ENCODE measurements at regions not wholly inside any gene's neighbourhood (a gene's known extent, or its start where the extent isn't known, plus 50 kb on each side); places are given as distances from the start of the nearest gene placed in this dataset.
A peak's percentile ranks its signal among the peaks of the same experiment; 100 is the strongest.

DNA sequence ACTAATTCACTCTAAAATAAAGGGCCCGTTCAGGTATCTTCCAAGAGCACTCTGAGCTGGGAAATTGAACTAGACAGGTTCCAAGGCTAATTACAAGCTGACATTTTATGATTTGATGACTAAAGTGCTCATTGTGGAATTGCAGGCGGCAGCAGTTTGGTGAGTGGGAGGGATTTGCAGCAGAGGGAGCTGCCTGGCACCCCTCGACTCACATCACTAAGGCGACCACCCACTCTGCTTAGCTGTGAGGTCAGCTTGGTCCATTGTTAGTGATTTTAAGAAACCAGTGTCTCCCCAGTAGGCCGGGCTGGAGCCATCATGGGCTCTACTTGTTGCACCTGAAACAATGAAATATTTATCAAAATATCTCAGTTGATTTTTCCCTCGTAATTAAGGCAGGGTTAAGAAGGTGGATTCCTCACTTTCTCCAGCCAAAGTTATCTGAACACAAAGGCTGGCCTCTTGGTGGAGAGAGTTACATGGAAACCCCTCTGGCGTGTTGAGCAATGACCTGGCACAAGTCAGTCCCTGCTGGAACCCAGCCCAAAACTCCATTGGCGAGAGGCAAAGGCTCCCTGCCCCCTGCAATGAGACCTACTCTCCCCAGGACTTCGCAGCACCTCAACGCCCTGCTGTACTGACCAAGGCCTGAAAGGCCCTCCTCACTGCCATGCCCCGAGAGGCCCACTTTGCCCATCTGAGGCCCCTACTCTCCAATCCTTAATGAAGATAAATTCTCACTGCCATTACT is 65.0 kb upstream of the ATP2B2 start:
- no peak for DNase-seq (ENCODE audit: low spot score in 2 of 2)
- H3K36me3 Mint-ChIP-seq (ENCODE audit: insufficient read depth): peaks cover under 1% of the 10 kb centered on the region
- H3K4me3 Mint-ChIP-seq: no peak overlapping the region
- ATAC-seq (replicated peaks; ENCODE audit: extremely low read depth, poor library complexity, severe bottlenecking): no peak
- no peaks in the 10 kb centered on the region for H3K4me1 Mint-ChIP-seq
- peaks cover 42% of the 10 kb centered on the region for H3K27me3 Mint-ChIP-seq
- no peak overlapping the region for H3K27ac Mint-ChIP-seq (ENCODE audit: low read depth)
- no peaks in the 10 kb centered on the region for H3K9me3 Mint-ChIP-seq

GRCh38 chr3:10574101-10574620 is 68.8 kb upstream of the ATP2B2 start:
- no peak overlapping the region for H3K4me3 Mint-ChIP-seq
- ATAC-seq (replicated peaks; ENCODE audit: extremely low read depth, poor library complexity, severe bottlenecking): no peak
- peaks cover 1% of the 10 kb centered on the region for H3K36me3 Mint-ChIP-seq (ENCODE audit: insufficient read depth)
- H3K27ac Mint-ChIP-seq (ENCODE audit: low read depth): no peak overlapping the region
- H3K4me1 Mint-ChIP-seq: no peaks in the 10 kb centered on the region
- peaks cover 38% of the 10 kb centered on the region for H3K27me3 Mint-ChIP-seq
- no peaks in the 10 kb centered on the region for H3K9me3 Mint-ChIP-seq
- DNase-seq (ENCODE audit: low spot score in 2 of 2): no peak

DNA sequence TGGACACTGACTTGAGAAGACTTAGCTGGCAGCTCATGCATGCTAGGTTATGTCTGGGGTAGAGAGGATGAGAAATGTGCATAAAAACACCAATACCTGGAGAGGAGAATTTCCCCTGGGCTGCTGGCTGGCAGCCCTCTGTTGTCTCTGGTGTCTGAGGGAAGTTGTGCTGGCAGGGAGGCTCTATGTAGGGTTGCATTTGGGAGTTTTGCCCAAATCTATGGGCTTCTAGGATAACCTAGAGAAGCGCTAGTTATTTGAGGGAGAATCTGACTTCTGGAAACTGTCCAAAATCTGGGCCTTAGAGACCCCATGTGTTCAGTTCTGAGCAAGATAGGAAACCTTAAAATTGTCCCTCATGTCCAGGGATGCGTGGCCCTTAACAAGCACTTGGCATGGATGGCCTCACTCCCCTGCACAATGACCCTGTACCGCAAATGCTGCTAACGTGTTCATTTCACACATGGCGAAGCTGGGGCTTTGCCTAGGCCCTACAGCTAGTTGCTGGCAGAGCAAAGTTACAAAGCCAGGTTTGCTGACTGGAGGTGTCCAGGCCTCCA is 70.3 kb upstream of the ATP2B2 start:
- Mint-ChIP-seq H3K27ac (ENCODE audit: low read depth) (no peak overlapping the region), H3K4me3 (no peak overlapping the region), H3K9me3 (no peaks in the 10 kb centered on the region), H3K27me3 (peaks cover 31% of the 10 kb centered on the region), H3K4me1 (no peaks in the 10 kb centered on the region), H3K36me3 (ENCODE audit: insufficient read depth) (peaks cover 1% of the 10 kb centered on the region)
- DNase-seq (ENCODE audit: low spot score in 2 of 2) (no peak), ATAC-seq (replicated peaks; ENCODE audit: extremely low read depth, poor library complexity, severe bottlenecking) (no peak)

DNA sequence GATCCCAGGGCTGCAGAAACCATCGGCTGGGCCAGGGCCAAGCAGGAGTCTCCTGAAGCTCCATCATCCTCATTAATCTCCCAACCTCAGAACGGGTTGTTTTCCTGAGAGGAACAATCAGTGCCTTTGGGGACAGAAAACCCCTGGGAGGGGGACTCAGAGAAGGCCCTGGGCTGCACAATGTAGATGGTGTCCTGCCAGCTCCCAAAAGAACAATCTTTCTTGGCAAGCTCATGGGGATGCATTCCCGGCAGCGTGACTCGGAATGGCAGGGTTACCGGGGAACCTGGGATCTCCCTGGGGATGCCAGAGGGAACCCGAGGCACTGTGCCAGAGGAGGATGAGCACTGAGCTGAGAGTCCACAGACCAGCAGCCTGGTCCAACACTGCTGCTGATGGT is 72.1 kb upstream of the ATP2B2 start:
- ATAC-seq (replicated peaks; ENCODE audit: extremely low read depth, poor library complexity, severe bottlenecking) (no peak), DNase-seq (ENCODE audit: low spot score in 2 of 2) (no peak)
- H3K27ac Mint-ChIP-seq (ENCODE audit: low read depth): no peak overlapping the region
- no peaks in the 10 kb centered on the region for H3K4me1 Mint-ChIP-seq
- H3K4me3 Mint-ChIP-seq: no peak overlapping the region
- H3K27me3 Mint-ChIP-seq: peaks cover 31% of the 10 kb centered on the region
- H3K9me3 Mint-ChIP-seq: no peaks in the 10 kb centered on the region
- H3K36me3 Mint-ChIP-seq (ENCODE audit: insufficient read depth): peaks cover 1% of the 10 kb centered on the region

DNA sequence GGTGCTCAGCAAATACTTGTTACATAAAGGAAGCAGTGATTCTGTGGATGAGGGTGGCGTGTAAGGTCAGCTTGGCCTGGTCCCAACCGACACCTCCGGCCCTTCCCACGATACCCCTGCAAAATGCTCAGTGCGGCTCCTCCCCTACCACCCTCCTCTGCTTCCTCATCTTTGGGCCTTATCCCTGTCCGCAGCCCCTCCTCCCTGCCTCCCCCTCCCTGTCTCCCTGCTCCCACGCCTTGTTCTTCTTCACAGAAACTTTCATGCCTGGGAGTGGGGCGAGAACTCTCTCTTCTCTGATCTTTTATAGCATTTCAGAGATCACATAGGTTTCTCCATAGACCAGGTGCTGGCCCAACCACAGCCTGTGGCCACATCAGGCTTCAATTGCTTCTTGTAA is 75.0 kb upstream of the ATP2B2 start:
- Mint-ChIP-seq H3K9me3 (no peaks in the 10 kb centered on the region), H3K4me1 (no peaks in the 10 kb centered on the region), H3K36me3 (ENCODE audit: insufficient read depth) (peaks cover under 1% of the 10 kb centered on the region), H3K27ac (ENCODE audit: low read depth) (no peak overlapping the region), H3K4me3 (no peak overlapping the region), H3K27me3 (peaks cover 43% of the 10 kb centered on the region)
- no peak for ATAC-seq (replicated peaks; ENCODE audit: extremely low read depth, poor library complexity, severe bottlenecking)
- no peak for DNase-seq (ENCODE audit: low spot score in 2 of 2)

DNA sequence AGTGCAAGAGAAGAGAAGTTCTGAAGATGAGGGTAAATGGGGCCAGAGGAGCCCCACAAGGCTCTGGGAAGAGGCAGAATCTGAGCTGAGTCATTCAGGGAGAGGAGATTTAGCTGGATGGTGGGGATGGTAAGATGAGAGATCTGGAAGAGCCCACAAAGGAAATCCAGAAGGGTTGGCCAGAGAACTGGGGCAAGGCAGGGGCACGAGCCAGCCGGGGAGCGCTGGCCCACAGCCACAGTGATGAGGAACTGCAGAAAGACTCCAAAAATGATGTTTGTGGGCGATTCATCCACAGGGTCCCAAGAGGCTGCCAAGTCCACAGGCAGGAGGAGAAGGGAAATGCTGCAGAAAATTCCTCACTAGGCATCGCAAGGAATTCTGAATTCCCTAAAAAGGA is 75.9 kb upstream of the ATP2B2 start:
- Mint-ChIP-seq H3K9me3 (no peaks in the 10 kb centered on the region), H3K27me3 (peaks cover 51% of the 10 kb centered on the region), H3K27ac (ENCODE audit: low read depth) (no peak overlapping the region), H3K36me3 (ENCODE audit: insufficient read depth) (no peaks in the 10 kb centered on the region), H3K4me3 (no peak overlapping the region), H3K4me1 (no peaks in the 10 kb centered on the region)
- ATAC-seq (replicated peaks; ENCODE audit: extremely low read depth, poor library complexity, severe bottlenecking) (no peak), DNase-seq (ENCODE audit: low spot score in 2 of 2) (no peak)

DNA sequence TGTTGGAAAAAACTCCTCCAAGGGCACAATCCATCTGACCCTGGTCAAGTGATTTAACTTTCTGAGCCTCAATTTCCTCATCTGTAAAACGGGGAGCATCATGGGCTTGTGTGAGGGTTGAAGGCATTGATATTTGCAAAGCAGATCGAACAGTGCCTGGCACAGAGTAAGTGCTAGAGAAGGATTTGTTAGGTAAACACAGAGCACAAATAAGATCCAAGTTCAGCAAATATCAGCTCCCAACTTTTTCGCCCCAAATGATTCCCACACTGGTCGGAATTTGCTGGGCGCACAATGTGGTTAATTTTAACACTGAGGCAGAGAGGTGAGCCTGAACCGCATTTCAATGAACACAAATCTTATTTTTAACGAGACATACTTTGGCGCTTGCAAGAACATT is 76.3 kb upstream of the ATP2B2 start:
- H3K4me1 Mint-ChIP-seq: no peaks in the 10 kb centered on the region
- no peak overlapping the region for H3K4me3 Mint-ChIP-seq
- no peak for DNase-seq (ENCODE audit: low spot score in 2 of 2)
- no peak overlapping the region for H3K27ac Mint-ChIP-seq (ENCODE audit: low read depth)
- peaks cover 56% of the 10 kb centered on the region for H3K27me3 Mint-ChIP-seq
- no peaks in the 10 kb centered on the region for H3K36me3 Mint-ChIP-seq (ENCODE audit: insufficient read depth)
- H3K9me3 Mint-ChIP-seq: no peaks in the 10 kb centered on the region
- ATAC-seq (replicated peaks; ENCODE audit: extremely low read depth, poor library complexity, severe bottlenecking): no peak

GRCh38 chr3:10582733-10583132 is 77.3 kb upstream of the ATP2B2 start:
- Mint-ChIP-seq H3K36me3 (ENCODE audit: insufficient read depth) (no peaks in the 10 kb centered on the region), H3K4me1 (no peaks in the 10 kb centered on the region), H3K27ac (ENCODE audit: low read depth) (no peak overlapping the region), H3K9me3 (no peaks in the 10 kb centered on the region), H3K4me3 (no peak overlapping the region), H3K27me3 (peaks cover 61% of the 10 kb centered on the region)
- DNase-seq (ENCODE audit: low spot score in 2 of 2) (no peak), ATAC-seq (replicated peaks; ENCODE audit: extremely low read depth, poor library complexity, severe bottlenecking) (no peak)

DNA sequence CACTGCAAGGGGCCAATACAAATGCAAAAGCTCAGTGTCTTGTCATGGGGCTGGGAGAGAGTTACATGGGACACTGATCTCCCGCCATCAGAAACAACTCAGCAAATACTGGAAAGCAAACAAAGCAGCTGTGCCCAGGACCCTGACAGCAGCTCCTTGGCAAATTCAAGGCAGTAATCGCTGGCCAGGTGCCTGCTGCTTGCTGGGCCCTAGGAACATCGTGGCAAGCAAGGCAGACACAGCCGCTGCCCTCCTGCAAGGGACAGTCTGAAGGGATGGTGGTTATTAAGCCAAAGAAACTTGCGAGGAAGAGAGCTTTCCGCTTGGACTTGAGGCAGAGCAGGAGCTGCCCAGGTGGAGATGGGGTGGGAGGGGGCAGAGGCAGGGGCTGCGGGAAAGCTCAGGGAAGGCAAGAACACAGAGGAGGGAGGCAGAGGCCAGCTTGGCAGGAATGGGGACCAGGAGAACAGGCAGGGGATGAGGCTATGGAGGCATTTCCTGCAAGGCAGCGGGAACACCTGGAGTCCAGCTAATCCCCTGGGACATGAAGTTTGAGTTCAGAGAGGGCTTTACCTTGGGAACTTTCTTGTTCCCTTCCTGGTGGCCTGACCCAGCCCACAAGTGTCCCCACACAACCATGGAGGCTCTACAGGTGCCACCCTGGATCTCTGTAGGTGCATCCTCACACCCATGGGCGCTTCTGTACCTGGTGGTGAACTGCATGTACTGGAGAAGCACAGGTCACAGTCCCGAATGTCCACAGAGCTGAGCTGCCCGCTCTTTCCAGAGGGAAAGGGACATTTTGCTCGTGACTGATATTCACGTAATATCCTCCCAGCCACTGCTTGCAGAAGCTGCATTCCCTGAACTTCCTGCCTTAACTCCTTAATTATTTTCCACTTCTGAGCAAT is 78.7 kb upstream of the ATP2B2 start:
- DNase-seq (ENCODE audit: low spot score in 2 of 2): no peak
- Mint-ChIP-seq H3K4me3 (no peak overlapping the region), H3K4me1 (no peaks in the 10 kb centered on the region), H3K27me3 (peaks cover 61% of the 10 kb centered on the region), H3K9me3 (no peaks in the 10 kb centered on the region), H3K36me3 (ENCODE audit: insufficient read depth) (no peaks in the 10 kb centered on the region), H3K27ac (ENCODE audit: low read depth) (no peak overlapping the region)
- ATAC-seq (replicated peaks; ENCODE audit: extremely low read depth, poor library complexity, severe bottlenecking): no peak

- H3K9me3 Mint-ChIP-seq: no peaks in the 10 kb centered on the region
- H3K4me3 Mint-ChIP-seq: no peak overlapping the region
- ATAC-seq (replicated peaks; ENCODE audit: extremely low read depth, poor library complexity, severe bottlenecking): no peak
Observed at GRCh38 chr3:10585945-10586344, 80.6 kb upstream of the ATP2B2 start.

DNA sequence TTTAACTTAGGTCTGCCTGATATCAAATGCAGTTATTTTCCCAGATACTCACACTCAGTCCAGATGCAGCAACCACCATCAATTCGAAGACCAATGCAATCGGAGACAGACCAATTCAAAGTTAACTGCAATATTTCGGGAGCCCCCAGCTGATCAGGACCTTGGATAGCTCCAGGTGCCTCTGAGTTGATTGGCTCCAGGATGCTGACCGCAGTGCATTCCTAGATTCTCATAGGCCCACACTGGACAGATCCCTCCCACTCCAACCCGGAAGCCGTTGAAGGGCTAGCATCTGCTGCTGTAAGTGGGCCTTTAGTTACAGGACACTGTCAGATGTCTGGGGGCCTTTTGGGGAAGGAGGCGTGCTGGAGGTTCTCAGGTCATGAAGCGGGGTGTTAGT is 89.5 kb upstream of the ATP2B2 start:
- no peak for ATAC-seq (replicated peaks; ENCODE audit: extremely low read depth, poor library complexity, severe bottlenecking)
- Mint-ChIP-seq H3K27ac (ENCODE audit: low read depth) (no peak overlapping the region), H3K36me3 (ENCODE audit: insufficient read depth) (peaks cover 2% of the 10 kb centered on the region), H3K27me3 (peaks cover 65% of the 10 kb centered on the region), H3K9me3 (no peaks in the 10 kb centered on the region), H3K4me1 (no peaks in the 10 kb centered on the region), H3K4me3 (no peak overlapping the region)
- DNase-seq (ENCODE audit: low spot score in 2 of 2): peak in 1 of 2 donors; percentile 16

More at GRCh38 chr3:10585945-10586344, 80.6 kb upstream of the ATP2B2 start:
- Mint-ChIP-seq H3K27ac (ENCODE audit: low read depth) (no peak overlapping the region), H3K27me3 (peaks cover 68% of the 10 kb centered on the region), H3K36me3 (ENCODE audit: insufficient read depth) (no peaks in the 10 kb centered on the region), H3K4me1 (no peaks in the 10 kb centered on the region)
- DNase-seq (ENCODE audit: low spot score in 2 of 2): no peak

DNA sequence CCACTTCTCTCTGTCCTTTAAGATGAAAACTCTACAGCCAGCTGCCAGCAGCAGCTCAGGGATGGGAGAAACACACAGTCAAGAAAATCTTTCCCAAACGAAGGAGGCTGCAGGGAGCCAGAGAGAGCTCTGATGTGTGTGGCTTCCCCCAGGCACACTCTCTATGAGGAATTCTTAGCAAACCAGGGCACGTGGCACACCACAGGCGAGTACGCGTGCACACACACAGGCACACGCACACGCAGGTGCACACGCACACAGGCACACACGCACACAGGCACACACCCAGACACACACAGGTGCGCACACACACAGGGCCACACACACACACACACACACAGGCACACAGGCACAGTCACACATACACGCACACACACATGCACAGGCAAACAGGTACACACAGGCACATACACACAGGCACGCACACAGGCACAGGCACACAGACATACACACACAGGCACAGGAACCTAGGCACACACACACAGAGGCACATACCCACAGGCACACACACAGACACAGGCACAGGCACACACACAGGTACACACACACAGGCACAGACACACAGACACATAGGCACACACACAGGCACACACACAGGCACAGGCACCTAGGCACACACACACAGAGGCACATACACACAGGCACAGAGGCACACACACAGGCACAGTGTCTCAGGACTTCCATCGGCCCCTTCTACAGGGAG is 91.5 kb upstream of the ATP2B2 start:
- ATAC-seq (replicated peaks; ENCODE audit: extremely low read depth, poor library complexity, severe bottlenecking) (no peak), DNase-seq (ENCODE audit: low spot score in 2 of 2) (no peak)
- Mint-ChIP-seq H3K4me1 (peaks cover under 1% of the 10 kb centered on the region), H3K9me3 (no peaks in the 10 kb centered on the region), H3K36me3 (ENCODE audit: insufficient read depth) (peaks cover 2% of the 10 kb centered on the region), H3K27ac (ENCODE audit: low read depth) (no peak overlapping the region), H3K4me3 (no peak overlapping the region), H3K27me3 (peaks cover 45% of the 10 kb centered on the region)

Measured in central memory CD8-positive, alpha-beta T cell (primary cell).